C4-2B (cell line): ENCODE measurements at regions not wholly inside any gene's neighbourhood (a gene's known extent, or its start where the extent isn't known, plus 50 kb on each side); places are given as distances from the start of the nearest gene placed in this dataset.

Source experiments
- CTCF ChIP-seq: fragments of 450-650 bp; conservative IDR thresholded peaks from 2 replicates; pipeline ENCODE4 v1.5.1; 2017; ENCODE audit warnings: mild to moderate bottlenecking
- ZFX ChIP-seq: fragments of 450-650 bp; IDR thresholded peaks from 2 replicates; pipeline ENCODE4 v1.6.1; 2017

- no peak for TF ChIP-seq CTCF
- no peak for TF ChIP-seq ZFX
These were observed 186.6 kb upstream of the EEA1 start for GRCh38 chr12:93115646-93116045.
